SH-SY5Y (cell line): ENCODE measurements at regions not wholly inside any gene's neighbourhood (a gene's known extent, or its start where the extent isn't known, plus 50 kb on each side); places are given as distances from the start of the nearest gene placed in this dataset.

Experiments
- GATA2 ChIP-seq: IDR thresholded peaks from 2 replicates; pipeline ENCODE4 v1.6.1; 2011; ENCODE audit warnings: mild to moderate bottlenecking, low read depth, low read length
- GATA3 ChIP-seq: IDR thresholded peaks from 2 replicates; pipeline ENCODE4 v1.6.1; 2011; ENCODE audit warnings: low read depth, mild to moderate bottlenecking, low read length, moderate library complexity

DNA sequence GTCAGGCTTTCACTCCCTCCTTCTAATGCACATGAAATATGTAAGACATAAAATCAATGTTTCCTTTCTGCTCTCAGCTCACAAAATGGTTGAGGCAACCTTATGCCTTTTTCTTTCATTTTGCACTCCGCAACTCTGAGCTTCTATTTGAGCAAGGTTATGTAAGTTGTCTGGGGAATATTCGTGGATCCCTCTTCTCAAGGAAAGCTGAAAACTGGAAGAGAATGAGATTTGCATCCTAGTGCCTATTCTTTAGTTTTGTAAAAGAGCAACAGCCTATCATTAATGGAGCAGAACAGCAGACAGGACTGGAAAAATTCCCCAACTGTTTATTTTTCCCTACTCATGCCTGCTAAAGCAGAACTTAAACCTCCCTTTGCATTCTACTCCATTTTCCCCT, 141.7 kb downstream of the FAM76B start:
- TF ChIP-seq GATA2 (no peak), GATA3 (no peak)

DNA sequence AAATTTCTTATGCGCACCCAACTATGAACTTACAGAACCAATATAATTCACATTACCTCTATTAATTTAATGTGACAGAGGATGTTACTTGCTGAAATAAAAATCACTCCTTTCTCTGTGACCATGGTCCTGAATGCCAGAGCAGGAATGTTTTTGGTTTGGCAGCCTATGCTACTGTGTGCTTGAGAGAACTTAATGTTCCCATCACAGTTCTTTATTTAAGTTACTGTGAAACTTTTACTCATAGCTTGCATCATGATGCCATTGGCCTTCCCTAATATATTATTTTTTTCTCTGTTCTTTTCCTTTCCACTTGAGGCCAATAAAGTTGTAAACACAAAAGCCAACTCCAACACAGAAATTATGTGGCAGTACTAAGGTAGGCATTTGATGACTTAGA, 142.2 kb downstream of the FAM76B start:
- TF ChIP-seq GATA2 (no peak), GATA3 (no peak)

GRCh38 chr11:95641495-95641894, 148.1 kb downstream of the FAM76B start:
- no peak for TF ChIP-seq GATA2
- no peak for TF ChIP-seq GATA3

DNA sequence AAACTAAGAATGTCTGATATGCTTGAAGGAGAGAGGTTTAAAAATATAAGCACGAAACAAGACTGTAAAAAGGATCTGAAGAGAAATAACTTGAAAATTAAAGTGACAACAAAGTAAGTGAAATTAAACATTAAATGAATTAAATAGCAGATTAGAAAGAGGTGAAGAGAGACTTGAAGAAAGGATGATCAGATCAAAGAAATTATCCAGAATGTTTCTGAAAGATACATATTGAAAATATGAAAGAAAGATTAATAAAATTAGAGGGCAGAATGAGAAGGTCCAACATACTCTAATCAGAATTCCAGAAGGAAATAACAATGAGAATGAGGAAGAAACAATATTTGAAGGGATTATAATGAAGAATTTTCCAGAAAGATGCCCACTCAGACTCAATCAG, 151.1 kb downstream of the FAM76B start:
- TF ChIP-seq GATA3 (no peak), GATA2 (no peak)

DNA sequence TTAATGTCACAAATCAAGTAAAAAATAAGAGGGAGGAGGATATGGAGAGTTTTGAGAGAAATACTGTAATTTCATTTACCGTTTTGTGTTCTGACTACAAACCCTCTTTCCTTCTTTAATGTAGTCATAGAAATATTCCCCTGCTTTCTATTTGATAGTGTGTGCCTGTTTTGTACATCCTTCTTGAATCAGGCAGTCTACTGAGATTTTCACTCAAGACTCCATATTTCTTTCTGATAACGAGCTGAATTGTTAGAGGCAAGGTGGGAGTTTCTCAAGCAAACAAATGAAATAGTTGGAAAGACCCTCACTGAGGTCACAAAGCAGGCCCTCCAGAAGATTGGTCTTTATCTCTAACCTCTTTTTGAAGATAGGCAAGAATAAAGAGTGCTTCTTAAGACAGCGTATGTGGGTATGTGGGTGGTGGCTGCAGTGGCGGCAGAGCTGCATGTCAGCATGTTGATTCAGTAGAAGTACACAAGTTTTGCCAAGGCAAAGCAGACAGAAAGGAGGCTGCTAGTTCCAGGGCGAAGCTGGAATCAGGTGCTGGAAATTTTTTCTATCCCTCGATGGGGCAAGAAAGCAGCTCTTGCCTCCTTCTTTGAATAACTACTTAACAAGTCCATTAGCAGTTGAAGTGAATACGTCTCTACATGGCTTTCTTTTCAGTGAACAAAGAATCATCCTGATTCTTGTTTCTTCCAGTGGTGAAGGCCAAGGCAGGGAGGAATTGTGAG, 164.2 kb downstream of the FAM76B start:
- no peak for TF ChIP-seq GATA2
- no peak for TF ChIP-seq GATA3

DNA sequence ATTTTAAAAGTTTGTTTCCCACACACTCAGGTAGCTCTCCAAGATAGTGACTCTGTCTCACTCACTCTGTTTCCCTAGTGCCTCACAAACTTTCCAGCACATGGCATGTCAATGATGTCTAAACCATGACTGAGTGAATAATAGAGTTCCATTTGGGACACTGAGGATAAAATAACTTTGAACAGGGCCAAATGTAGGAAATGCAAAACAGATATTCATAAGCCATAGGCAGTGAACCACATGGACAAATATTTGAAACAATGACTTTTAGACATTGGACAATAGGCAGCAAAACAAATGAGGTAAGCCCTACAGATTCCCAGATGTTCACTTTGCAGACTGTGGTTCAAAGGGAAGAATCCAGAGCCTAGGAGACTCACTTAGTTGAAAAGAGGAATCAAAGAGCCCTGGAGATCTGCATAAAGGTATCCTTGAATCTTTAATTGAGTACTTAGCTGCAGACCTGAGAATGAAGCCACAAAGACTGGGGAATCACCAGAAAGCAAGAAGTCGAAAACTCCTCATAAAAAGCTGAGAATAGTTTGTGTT, 173.3 kb downstream of the FAM76B start:
- TF ChIP-seq GATA3 (no peak), GATA2 (no peak)

DNA sequence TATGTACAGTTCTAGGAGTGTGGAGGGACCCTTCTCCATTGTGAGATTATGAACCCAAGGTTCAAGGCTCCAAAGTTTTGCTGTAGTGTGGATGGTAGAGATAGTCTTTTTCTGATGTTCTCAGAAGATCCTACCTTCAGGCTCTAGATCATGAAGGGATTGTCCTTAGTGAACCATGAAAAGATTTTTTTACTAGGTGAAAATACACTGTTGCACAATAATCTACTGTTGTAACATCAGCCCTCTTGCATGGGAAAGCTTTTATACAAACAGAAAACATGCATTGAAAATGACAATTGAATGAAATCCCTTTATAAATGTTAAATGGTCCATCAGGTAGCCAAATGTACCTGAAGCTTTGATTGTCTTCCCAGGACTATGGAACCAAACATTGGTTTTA, 177.8 kb downstream of the FAM76B start:
- TF ChIP-seq GATA2 (no peak), GATA3 (no peak)

- TF ChIP-seq GATA2 = no peak
- TF ChIP-seq GATA3 = no peak
Observed at GRCh38 chr11:95608093-95608492, 181.5 kb downstream of the FAM76B start.

- TF ChIP-seq GATA3 (no peak), GATA2 (no peak)
Observed at GRCh38 chr11:95606824-95607223, 182.8 kb downstream of the FAM76B start.

DNA sequence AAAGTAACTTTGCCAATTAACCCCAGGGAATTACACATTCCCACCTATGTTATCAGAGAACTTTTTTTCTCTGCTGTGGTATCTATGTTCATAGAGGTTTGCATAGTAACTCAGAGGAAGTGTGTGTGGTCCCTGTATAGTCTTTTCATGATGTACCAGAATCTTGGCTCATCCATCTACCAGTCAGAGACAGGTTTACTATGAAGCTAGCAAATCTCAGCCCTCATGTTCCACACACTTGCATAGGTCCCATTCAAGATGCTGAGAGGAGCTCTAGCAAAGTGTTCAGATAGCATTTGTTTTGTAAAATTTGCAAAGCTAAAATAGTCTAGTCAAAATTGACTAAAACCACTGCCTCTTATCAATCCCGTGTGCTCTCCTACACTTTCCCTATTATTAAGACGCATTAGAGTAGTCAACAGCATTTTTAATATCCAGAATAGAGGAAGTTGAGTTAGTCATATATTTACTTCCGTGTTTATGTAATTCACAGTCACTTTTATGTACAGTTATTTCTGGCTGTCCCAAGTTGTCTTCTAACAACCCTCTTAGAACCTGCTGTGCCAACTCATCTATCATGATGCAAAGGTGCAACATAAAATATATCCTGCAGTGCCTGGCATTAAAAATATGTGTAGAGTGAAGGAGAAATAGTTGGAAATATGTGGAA, 184.2 kb downstream of the FAM76B start:
- TF ChIP-seq GATA2 (no peak), GATA3 (no peak)

DNA sequence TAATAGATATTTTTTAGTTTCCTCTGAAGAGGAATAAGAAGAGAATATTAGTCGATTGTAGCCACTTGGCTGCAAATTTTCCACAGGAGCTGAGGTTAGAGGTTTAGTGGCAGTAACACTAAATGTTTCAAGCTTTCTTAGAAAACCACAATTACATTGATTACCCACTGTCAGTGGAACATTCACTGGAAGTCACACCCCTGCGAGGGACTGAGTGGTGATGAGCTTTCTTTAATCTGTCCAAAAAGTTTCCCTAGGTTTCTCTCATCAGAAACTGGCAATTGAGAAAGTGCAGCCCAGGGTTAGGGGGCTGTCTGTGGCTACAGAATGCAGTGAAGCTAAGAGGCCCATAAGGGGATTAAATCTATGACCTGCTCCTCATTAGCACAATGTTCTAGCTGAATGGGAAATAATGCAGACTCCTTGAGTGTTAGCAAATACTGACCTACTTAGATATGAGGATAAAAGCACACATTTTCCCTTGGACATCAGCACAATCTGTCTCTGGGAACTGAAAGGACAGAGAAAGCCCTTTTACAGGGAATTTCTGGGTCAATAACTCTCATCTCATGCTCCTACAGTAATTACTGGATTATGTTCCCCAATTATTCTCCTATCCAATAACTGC, 189.5 kb downstream of the FAM76B start:
- TF ChIP-seq GATA2 (no peak), GATA3 (no peak)

GRCh38 chr11:95595973-95596489, 193.6 kb downstream of the FAM76B start:
- no peak for TF ChIP-seq GATA3
- no peak for TF ChIP-seq GATA2

DNA sequence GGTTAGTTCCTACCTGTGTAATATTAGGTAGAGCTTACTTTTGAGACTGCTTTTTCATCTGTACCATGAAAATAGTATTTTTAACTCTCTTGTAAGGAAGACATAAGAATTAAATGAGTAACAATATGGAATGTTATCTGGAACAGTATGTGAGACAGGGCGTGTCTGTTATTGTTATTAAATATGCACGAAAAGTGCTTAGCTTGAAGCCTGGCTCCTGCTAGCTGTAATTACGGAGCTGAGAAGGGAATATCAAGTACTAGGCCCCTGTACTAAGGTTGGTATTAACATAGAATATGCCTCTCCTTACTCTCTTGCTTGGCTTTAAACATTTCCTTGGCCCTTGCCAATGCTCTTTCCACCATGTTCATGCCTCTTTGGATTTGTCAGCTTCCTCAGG, 194.0 kb downstream of the FAM76B start:
- TF ChIP-seq GATA2 = no peak
- no peak for TF ChIP-seq GATA3

DNA sequence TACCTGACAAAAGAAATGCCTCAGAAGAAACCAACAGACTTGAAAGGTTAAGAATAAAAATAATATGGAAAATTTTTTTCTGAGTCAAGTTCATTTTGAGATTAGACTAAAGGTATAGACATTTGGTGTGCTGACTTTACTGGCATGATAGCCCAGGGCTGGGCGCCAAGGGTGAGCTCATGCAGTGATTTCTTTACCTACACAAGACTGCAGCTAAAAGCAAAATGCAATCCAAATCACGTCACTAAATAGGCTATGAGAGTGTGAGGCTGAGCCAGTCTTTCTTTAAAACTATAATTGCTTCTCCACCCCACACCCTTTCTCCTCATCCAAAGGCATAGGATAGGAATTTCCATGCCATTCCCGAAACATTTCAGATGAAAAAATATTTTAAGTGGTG, 196.5 kb downstream of the FAM76B start:
- TF ChIP-seq GATA3 = no peak
- no peak for TF ChIP-seq GATA2

GRCh38 chr11:95592471-95592870, 197.1 kb downstream of the FAM76B start:
- TF ChIP-seq GATA3 = no peak
- TF ChIP-seq GATA2 = no peak
